DMS 273 treated with DMSO at 0.1 percent for 48 hours (cell line): ENCODE measurements at regions not wholly inside any gene's neighbourhood (a gene's known extent, or its start where the extent isn't known, plus 50 kb on each side); places are given as distances from the start of the nearest gene placed in this dataset.

Source experiments
- DNase-seq: peaks from one replicate; lab custom pipeline; 2025; lab: John Stamatoyannopoulos, UW

- DNase-seq, result no peak
Measured at GRCh38 chr3:22606461-22606860, 596.7 kb upstream of the UBE2E2 start.

GRCh38 chr3:22606938-22607337 is 596.2 kb upstream of the UBE2E2 start:
- DNase-seq, result no peak

DNA sequence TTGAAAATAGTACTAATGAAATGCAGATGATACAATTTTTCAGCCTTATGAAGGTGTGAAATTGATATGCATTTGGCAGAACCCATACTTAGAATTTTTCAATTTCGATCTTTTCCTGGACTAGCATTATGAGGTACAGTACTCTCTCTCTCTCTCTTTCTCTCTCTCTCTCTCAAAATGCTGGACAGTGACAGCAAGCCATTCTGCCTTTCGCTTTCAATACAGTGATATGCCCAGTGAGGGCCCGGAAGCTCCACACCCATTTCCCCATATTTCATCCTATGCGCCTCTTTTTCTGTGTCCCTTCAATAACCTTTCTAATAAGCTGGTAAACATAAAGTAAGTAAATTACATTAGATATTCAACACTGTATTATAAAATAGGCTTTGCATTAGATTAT is 595.0 kb upstream of the UBE2E2 start:
- DNase-seq, result no peak

- DNase-seq, result no peak
Measured at GRCh38 chr3:22608721-22609120, 594.4 kb upstream of the UBE2E2 start.

- DNase-seq, result no peak
Measured at GRCh38 chr3:22609139-22609538, 594.0 kb upstream of the UBE2E2 start.

DNA sequence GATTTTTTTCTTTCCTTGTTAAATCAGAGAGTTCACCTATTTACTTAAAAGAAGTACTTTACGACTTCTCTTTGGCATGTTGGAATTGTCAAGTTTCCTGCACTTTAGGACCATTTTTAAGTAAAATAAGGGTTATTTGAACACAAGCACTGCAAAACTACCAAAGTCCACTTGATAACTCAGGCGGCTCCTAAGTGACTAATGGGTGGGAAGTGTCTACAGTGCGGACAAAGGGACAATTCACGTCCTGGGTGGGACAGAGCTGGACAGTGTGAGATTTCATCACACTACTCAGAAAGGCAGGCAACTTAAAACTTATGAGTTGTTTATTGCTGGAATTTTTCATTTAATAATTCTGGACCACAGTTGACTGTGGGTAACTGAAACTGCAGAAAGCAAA is 590.2 kb upstream of the UBE2E2 start:
- DNase-seq, result no peak

DNA sequence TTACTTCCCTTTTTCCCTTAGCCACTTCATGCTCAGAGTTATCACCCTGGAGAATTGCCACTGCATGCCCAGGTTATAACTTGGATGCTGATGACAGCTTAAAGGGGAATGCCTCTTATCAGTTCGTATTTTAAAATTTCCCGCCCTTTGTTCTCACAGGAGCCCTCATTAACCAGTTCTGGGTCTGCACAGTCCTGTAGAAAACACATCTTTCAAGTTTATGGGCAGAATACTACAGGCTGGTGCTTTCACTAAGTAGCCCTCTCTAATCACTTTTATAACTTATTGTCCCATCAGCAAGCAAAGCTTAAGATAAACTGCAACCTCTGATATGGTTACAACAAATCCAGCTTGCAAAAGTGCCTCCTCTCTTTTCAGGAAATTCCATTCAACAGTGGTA is 587.3 kb upstream of the UBE2E2 start:
- no peak for DNase-seq

DNA sequence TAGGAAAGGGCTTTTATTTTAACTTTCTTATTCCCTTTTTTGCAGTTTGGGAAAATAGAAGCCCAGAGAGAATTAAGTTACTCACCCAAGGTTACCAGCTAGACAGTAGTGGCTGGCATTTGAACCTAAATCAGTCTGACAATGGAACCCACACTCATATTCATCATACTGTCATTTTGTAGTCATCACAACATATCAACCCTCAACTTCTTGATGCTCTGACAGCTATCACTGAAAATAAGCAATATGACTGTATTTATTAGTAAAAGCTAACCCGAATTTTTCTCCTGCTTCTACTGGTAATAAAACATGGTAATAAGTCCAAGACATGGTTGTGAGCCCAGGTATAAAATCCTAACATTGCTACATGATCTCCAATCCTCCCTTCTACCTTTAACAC is 585.8 kb upstream of the UBE2E2 start:
- no peak for DNase-seq

DNA sequence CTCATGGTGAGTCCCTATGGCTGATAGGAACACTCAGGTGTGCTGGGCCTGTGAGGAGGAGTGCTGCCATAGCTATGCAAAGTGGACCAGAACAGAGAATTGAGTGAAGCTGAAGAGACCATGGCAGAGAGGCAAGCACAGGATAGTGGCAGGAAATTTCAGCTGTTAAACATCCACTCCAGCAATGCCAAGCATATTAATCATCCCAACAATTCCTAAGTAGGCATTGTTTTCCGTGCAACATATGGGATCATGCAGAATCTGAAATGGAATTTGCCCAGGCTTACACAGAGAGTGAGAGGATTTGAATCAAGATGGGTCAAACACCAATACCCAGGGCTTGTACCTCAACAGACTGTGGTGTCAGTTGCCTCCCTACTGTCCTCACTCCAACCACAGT is 582.6 kb upstream of the UBE2E2 start:
- DNase-seq, result no peak

DNA sequence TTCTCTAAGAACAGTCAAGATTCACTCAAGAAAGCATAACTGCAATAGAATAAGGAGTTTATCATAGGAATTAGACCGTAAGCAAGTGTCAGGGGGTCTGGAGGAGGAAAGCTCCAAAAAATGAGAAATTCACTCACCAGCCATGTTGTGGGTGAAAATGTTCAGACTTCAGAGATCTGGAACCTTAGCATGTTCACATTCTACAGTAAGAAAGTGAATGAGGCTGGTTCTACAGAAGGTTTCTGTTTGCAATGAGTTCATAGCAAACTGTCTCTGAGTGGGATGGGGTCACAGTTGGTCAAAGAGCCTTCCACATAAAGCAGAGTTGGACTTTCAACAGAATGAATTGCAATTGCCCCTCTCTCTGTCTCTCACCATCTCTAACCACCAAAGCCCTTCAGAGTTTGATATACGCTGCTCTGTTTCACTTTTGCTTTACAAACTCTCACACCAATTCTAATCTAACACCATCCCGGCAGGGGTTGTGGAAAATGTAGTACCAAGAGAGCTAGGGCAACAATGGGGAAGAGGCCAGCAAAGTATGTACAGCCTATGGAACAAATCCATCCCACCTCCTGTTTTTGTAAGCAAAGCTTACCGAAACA is 581.8 kb upstream of the UBE2E2 start:
- no peak for DNase-seq

- no peak for DNase-seq
Measured at GRCh38 chr3:22627993-22628499, 575.1 kb upstream of the UBE2E2 start.

- DNase-seq, result no peak
Measured at GRCh38 chr3:22632536-22632935, 570.6 kb upstream of the UBE2E2 start.

GRCh38 chr3:22634433-22634832 is 568.7 kb upstream of the UBE2E2 start:
- DNase-seq, result no peak

GRCh38 chr3:22659651-22660475 is 543.3 kb upstream of the UBE2E2 start:
- no peak for DNase-seq

DNA sequence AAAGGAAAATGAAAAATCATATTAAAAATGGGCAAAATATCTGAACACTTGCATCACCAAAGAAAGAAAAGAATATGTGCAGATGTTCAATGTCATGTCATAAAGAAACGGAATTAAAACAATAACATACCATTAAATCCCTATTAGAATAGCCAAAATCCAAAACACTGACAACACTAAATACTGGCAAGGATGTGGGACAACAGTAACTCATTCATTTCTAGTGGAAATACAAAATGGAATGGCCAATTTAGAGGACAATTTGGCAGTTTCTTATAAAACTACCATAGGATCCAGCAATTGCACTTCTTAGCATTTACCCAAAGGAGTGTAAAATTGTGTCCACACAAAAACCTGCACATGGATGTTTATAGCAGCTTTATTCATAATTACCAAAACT is 542.5 kb upstream of the UBE2E2 start:
- DNase-seq, result no peak

GRCh38 chr3:22661121-22661700 is 541.9 kb upstream of the UBE2E2 start:
- DNase-seq, result no peak

- DNase-seq, result no peak
Measured at GRCh38 chr3:22665528-22665927, 537.6 kb upstream of the UBE2E2 start.

GRCh38 chr3:22666736-22667135 is 536.4 kb upstream of the UBE2E2 start:
- DNase-seq, result no peak

DNA sequence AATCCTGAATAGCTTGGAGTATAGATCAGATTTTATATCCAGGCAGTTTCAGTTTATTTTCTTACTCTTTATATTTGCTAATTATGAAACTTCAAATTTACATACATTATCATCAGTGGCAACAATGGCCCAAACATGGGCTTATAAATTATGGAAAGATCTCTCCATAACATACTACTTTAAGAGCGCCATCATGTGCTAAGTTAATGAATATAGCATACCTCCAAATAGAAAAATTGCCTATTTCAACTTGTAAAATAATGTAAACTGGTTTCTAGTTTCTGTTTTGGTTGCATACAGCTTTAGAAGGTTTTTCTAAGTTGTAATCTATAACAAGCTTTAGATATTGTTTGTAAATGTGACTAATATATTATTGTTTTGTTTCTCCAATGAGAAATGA is 531.3 kb upstream of the UBE2E2 start:
- DNase-seq, result no peak

DNA sequence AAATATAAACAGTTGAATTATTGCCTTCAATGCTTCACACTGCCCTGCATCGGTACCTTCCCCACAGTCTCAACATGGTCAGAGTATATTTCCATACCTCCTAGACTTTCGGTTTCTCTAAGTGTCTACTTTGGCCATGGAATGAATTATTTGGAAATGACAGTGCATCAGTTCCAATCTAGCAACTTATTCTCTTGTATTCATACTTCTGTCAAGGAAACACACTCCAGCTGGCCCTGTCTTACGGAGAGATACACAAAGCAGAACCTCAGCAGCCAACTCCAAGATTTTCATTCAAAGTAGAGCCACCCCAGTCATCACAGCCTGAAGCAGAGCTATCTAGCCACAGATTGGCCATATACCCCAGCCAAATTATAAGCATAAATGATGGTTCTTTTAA is 518.4 kb upstream of the UBE2E2 start:
- DNase-seq, result no peak

GRCh38 chr3:22685597-22685996 is 517.5 kb upstream of the UBE2E2 start:
- no peak for DNase-seq

DNA sequence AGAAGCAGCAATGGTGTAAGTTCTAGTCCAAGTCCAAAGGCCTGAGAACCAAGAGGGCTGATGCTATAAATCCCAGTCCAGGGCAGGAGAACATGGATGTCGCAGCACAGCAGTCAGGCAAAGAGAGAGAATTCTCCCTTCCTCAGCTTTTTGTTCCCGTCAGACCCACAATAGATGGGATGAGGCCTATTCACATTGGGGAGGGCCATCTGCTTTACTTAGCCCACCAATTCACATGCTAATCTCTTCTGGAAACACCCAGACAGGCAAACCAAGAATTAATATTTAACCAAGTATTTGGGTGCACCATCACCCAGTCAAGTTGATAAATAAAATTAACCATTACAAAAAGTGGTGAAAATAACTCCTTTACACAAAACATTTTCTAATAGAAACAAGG is 511.7 kb upstream of the UBE2E2 start:
- no peak for DNase-seq
